Fibroblast of skin of right quadriceps (primary cell): ENCODE measurements at regions not wholly inside any gene's neighbourhood (a gene's known extent, or its start where the extent isn't known, plus 50 kb on each side); places are given as distances from the start of the nearest gene placed in this dataset.

Experiments
- DNase-seq: peaks from one replicate; pipeline ENCODE4 v3.0.0-alpha.2; 2013

GRCh38 chr3:106725566-106725965 lies 651.7 kb upstream of the CCDC54 start:
- peak; percentile 18 for DNase-seq

GRCh38 chr3:106728315-106729098 lies 648.7 kb upstream of the CCDC54 start:
- peak; percentile 99 for DNase-seq

GRCh38 chr3:106729481-106729880 lies 647.8 kb upstream of the CCDC54 start:
- DNase-seq, result no peak

- no peak for DNase-seq
Measured at GRCh38 chr3:106731230-106731629, 646.0 kb upstream of the CCDC54 start.

GRCh38 chr3:106734712-106735111 lies 642.5 kb upstream of the CCDC54 start:
- DNase-seq, result no peak

- DNase-seq, result no peak
Measured at GRCh38 chr3:106737265-106737664, 640.0 kb upstream of the CCDC54 start.

- peak; percentile 61 for DNase-seq
Measured at GRCh38 chr3:106740116-106740515, 637.1 kb upstream of the CCDC54 start.

- DNase-seq, result peak; percentile 54
Measured at GRCh38 chr3:106745344-106746168, 631.7 kb upstream of the CCDC54 start.

GRCh38 chr3:106746286-106746685 lies 631.0 kb upstream of the CCDC54 start:
- DNase-seq, result no peak

GRCh38 chr3:106748472-106749262 lies 628.6 kb upstream of the CCDC54 start:
- no peak for DNase-seq

GRCh38 chr3:106750092-106750491 lies 627.1 kb upstream of the CCDC54 start:
- DNase-seq, result no peak

- no peak for DNase-seq
Measured at GRCh38 chr3:106755336-106755735, 621.9 kb upstream of the CCDC54 start.

GRCh38 chr3:106756901-106757300 lies 620.3 kb upstream of the CCDC54 start:
- DNase-seq, result no peak

- peak; percentile 36 for DNase-seq
Measured at GRCh38 chr3:106758459-106758858, 618.8 kb upstream of the CCDC54 start.

- peak; percentile 86 for DNase-seq
Measured at GRCh38 chr3:106759731-106760130, 617.5 kb upstream of the CCDC54 start.

GRCh38 chr3:106765342-106765741 lies 611.9 kb upstream of the CCDC54 start:
- DNase-seq, result peak; percentile 55

- no peak for DNase-seq
Measured at GRCh38 chr3:106768941-106769480, 608.2 kb upstream of the CCDC54 start.

GRCh38 chr3:106773795-106774194 lies 603.4 kb upstream of the CCDC54 start:
- no peak for DNase-seq

GRCh38 chr3:106783231-106783630 lies 594.0 kb upstream of the CCDC54 start:
- no peak for DNase-seq

- no peak for DNase-seq
Measured at GRCh38 chr3:106789276-106789675, 588.0 kb upstream of the CCDC54 start.

GRCh38 chr3:106792716-106793115 lies 584.5 kb upstream of the CCDC54 start:
- DNase-seq, result peak; percentile 18

GRCh38 chr3:106794442-106794841 lies 582.8 kb upstream of the CCDC54 start:
- peak; percentile 21 for DNase-seq

GRCh38 chr3:106795553-106795952 lies 581.7 kb upstream of the CCDC54 start:
- no peak for DNase-seq
